ENCODE measurements at regions not wholly inside any gene's neighbourhood (a gene's known extent, or its start where the extent isn't known, plus 50 kb on each side); places are given as distances from the start of the nearest gene placed in this dataset.

DNA sequence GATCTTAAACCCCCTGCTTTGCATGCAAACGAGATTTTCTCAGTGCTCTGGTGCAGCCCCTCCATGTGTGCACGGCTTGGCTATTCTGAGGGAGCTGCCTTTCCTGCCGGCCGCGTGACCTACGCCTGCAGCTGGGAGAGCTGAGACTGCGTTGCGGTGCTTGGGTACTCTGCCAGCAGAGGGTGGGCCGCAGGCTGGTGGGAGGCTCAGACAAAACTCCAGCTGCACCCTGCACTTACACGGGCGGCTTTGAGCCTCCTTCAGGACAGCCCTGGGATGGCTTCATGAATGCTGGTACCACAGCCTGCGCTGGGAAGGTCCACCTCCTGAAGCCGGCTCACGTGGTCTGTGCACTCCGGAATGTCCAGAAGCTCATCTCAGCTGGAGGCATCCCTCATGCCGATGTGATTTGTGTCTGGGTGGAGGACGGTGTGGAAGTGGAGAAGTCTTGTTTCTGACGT is 223.7 kb downstream of the DLL1 start:
- TF ChIP-seq TAF1 (IDR thresholded peaks at IDR 0.05; ENCODE audit: borderline replicate concordance, insufficient read depth, low read length), result no peak
- TF ChIP-seq, protein P1, sequence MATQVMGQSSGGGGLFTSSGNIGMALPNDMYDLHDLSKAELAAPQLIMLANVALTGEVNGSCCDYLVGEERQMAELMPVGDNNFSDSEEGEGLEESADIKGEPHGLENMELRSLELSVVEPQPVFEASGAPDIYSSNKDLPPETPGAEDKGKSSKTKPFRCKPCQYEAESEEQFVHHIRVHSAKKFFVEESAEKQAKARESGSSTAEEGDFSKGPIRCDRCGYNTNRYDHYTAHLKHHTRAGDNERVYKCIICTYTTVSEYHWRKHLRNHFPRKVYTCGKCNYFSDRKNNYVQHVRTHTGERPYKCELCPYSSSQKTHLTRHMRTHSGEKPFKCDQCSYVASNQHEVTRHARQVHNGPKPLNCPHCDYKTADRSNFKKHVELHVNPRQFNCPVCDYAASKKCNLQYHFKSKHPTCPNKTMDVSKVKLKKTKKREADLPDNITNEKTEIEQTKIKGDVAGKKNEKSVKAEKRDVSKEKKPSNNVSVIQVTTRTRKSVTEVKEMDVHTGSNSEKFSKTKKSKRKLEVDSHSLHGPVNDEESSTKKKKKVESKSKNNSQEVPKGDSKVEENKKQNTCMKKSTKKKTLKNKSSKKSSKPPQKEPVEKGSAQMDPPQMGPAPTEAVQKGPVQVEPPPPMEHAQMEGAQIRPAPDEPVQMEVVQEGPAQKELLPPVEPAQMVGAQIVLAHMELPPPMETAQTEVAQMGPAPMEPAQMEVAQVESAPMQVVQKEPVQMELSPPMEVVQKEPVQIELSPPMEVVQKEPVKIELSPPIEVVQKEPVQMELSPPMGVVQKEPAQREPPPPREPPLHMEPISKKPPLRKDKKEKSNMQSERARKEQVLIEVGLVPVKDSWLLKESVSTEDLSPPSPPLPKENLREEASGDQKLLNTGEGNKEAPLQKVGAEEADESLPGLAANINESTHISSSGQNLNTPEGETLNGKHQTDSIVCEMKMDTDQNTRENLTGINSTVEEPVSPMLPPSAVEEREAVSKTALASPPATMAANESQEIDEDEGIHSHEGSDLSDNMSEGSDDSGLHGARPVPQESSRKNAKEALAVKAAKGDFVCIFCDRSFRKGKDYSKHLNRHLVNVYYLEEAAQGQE (IDR thresholded peaks at IDR 0.05; ENCODE audit: insufficient read depth in 1 of 2, low read depth in 2 of 2, low read length in 2 of 2), result no peak
- TF ChIP-seq SIN3A (IDR thresholded peaks at IDR 0.05; ENCODE audit: borderline replicate concordance, insufficient read depth, low read length), result no peak
- no peak for TF ChIP-seq FOXP2 (optimal IDR thresholded peaks at IDR 0.05; ENCODE audit: borderline replicate concordance, extremely low read depth, extremely low read length, insufficient read depth)
- TF ChIP-seq POLR2AphosphoS5 (IDR thresholded peaks at IDR 0.05; ENCODE audit: low read depth, low read length), result no peak

DNA sequence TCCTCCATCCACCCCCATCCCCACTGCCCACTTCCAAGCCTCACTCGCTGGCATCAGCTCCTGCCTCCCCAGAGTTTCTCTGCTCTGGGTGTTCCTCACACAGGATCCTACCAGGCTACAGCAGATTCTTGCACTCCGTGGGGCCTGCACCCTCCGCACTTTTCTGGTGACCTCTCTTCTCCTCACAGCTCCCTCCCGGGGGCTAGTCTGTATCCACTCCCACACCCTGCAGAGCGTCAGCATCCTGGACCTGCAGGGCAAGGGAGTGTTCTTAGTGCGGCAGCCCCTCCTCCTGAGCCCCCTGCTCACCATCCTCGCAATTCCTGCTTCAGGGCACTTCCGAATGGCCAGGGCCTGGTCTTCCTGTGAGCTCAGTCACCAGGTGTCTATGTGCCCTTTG is 224.2 kb downstream of the DLL1 start:
- no peak for TF ChIP-seq FOXP2 (optimal IDR thresholded peaks at IDR 0.05; ENCODE audit: borderline replicate concordance, extremely low read depth, extremely low read length, insufficient read depth)
- no peak for TF ChIP-seq POLR2AphosphoS5 (IDR thresholded peaks at IDR 0.05; ENCODE audit: low read depth, low read length)
- TF ChIP-seq TAF1 (IDR thresholded peaks at IDR 0.05; ENCODE audit: borderline replicate concordance, insufficient read depth, low read length), result no peak
- TF ChIP-seq, protein P1 (IDR thresholded peaks at IDR 0.05; ENCODE audit: insufficient read depth in 1 of 2, low read depth in 2 of 2, low read length in 2 of 2), result no peak
- TF ChIP-seq SIN3A (IDR thresholded peaks at IDR 0.05; ENCODE audit: borderline replicate concordance, insufficient read depth, low read length), result no peak

DNA sequence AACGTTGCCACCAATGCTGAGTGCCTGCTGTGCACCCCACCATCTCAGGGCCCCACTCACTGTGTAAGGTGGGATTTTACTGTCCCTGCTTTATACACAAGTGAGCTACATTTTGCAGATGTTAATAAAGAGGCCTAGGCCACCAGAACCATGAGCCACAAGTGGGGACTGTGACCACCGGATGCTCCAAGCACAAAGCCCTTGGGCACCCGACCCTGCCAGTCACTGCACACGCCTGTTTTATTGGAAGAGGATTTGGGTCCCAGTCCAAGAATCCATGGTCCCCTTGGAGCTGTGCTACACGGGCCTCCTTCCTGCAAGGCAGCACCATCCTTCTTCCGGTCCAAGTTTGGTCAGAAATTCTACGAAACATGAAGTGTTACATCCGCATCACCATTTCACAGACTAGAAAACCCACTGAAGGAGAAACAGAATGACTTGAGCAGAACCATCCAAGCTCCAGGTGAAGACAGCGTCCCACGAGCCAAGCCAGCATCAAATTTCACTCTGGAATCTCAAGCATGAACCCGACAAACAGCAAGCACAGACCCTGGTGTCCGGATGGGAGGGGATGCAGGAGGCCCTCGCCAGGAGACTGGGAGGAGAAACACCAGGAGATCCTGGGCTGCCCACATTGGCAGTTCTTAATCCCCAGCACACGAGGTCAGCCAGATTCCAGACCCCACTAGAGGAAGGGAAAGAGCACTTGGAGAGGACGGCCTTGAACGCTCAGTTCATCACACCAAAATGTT is 226.9 kb downstream of the DLL1 start:
- TF ChIP-seq FOXP2 (optimal IDR thresholded peaks at IDR 0.05; ENCODE audit: borderline replicate concordance, extremely low read depth, extremely low read length, insufficient read depth) (no peak), POLR2AphosphoS5 (IDR thresholded peaks at IDR 0.05; ENCODE audit: low read depth, low read length) (no peak), SIN3A (IDR thresholded peaks at IDR 0.05; ENCODE audit: borderline replicate concordance, insufficient read depth, low read length) (no peak), TAF1 (IDR thresholded peaks at IDR 0.05; ENCODE audit: borderline replicate concordance, insufficient read depth, low read length) (no peak)
- TF ChIP-seq, protein P1 (IDR thresholded peaks at IDR 0.05; ENCODE audit: insufficient read depth in 1 of 2, low read depth in 2 of 2, low read length in 2 of 2), result no peak

DNA sequence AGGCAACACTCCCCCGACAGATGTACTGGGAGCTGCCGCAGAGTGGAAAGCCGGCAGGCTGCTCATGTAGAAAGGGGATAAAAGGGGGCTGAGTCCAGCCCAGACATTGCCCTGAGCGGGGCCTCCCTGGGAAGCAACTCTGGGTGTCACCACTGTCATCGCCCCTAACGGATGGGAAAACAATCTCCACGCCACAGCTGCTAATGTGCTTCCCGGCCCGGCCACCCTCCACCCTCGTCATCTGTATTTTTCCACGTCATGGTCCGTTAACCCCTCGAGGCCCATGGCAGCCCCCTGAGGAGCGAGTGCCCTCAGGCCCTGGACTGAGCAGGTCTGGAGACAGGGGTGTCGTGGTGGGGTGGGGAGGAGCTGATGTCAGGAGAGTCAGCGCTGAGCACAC is 227.4 kb downstream of the DLL1 start:
- TF ChIP-seq, protein P1 (IDR thresholded peaks at IDR 0.05; ENCODE audit: insufficient read depth in 1 of 2, low read depth in 2 of 2, low read length in 2 of 2), result no peak
- TF ChIP-seq TAF1 (IDR thresholded peaks at IDR 0.05; ENCODE audit: borderline replicate concordance, insufficient read depth, low read length), result no peak
- no peak for TF ChIP-seq FOXP2 (optimal IDR thresholded peaks at IDR 0.05; ENCODE audit: borderline replicate concordance, extremely low read depth, extremely low read length, insufficient read depth)
- TF ChIP-seq SIN3A (IDR thresholded peaks at IDR 0.05; ENCODE audit: borderline replicate concordance, insufficient read depth, low read length), result no peak
- TF ChIP-seq POLR2AphosphoS5 (IDR thresholded peaks at IDR 0.05; ENCODE audit: low read depth, low read length), result no peak
